CD14-positive monocyte (primary cell): ENCODE measurements at regions not wholly inside any gene's neighbourhood (a gene's known extent, or its start where the extent isn't known, plus 50 kb on each side); places are given as distances from the start of the nearest gene placed in this dataset.

ENCODE experiments used
- DNase-seq, 3 donors: peaks; one replicate each; pipeline ENCODE4 v3.0.0-alpha.2; 2011 to 2022
- H2AFZ ChIP-seq: 2 replicates; pipeline ENCODE4 v1.6.0; 2012; ENCODE audit warnings: mild to moderate bottlenecking, low read depth, low read length, inconsistent platforms; ENCODE audit not compliant: insufficient read depth, poor library complexity, severe bottlenecking
- H3K27ac ChIP-seq, 2 donors: 1 replicate in 1 of 2; 2 replicates in 1 of 2; pipeline ENCODE4 v1.5.1; 2012 to 2013; ENCODE audit warnings: low read length in 2 of 2, control low read depth in 1 of 2, inconsistent platforms in 1 of 2, low read depth in 1 of 2, mild to moderate bottlenecking in 1 of 2
- H3K27me3 ChIP-seq, 2 donors: one replicate each; pipeline versions ENCODE4 v1.6.0 to v1.6.1; 2011 to 2013; ENCODE audit warnings: low read length in 2 of 2; ENCODE audit not compliant: control insufficient read depth in 2 of 2, insufficient read depth in 2 of 2
- H3K36me3 ChIP-seq, 2 donors: replicated peaks in 1 of 2; 1 replicate in 1 of 2; 2 replicates in 1 of 2; pipeline versions ENCODE4 v1.5.1 to v1.6.1; 2012 to 2013; ENCODE audit warnings: low read length in 2 of 2, control low read depth in 1 of 2, inconsistent platforms in 1 of 2, mild to moderate bottlenecking in 1 of 2; ENCODE audit not compliant: insufficient read depth in 2 of 2, control insufficient read depth in 1 of 2
- H3K4me1 ChIP-seq, 2 donors: 1 replicate in 1 of 2; 2 replicates in 1 of 2; pipeline versions ENCODE4 v1.5.1 to v1.6.1; 2012 to 2013; ENCODE audit warnings: low read length in 2 of 2, control low read depth in 1 of 2, inconsistent platforms in 1 of 2, mild to moderate bottlenecking in 1 of 2, moderate library complexity in 1 of 2; ENCODE audit not compliant: insufficient read depth in 2 of 2, control insufficient read depth in 1 of 2
- H3K4me2 ChIP-seq: replicated peaks from 2 replicates; pipeline ENCODE3; 2012; ENCODE audit warnings: low read length, moderate library complexity, mild to moderate bottlenecking; ENCODE audit not compliant: poor library complexity, severe bottlenecking; ENCODE audit errors: extremely low read depth
- H3K4me3 ChIP-seq, 3 experiments: fragments of 200-600 bp in 1 of 3; sonication (generic) in 1 of 3; replicated peaks in 1 of 3; 1 replicate in 2 of 3; 2 replicates in 1 of 3; pipeline ENCODE4 v1.5.1; 2011 to 2013; ENCODE audit warnings: low read length in 3 of 3, mild to moderate bottlenecking in 3 of 3, control low read depth in 2 of 3, low read depth in 2 of 3, inconsistent platforms in 1 of 3, moderate library complexity in 1 of 3
- H3K79me2 ChIP-seq: 2 replicates; pipeline ENCODE4 v1.6.0; 2012; ENCODE audit warnings: mild to moderate bottlenecking, control low read depth, inconsistent platforms, low read length, moderate library complexity; ENCODE audit not compliant: insufficient read depth
- H3K9ac ChIP-seq: 2 replicates; pipeline ENCODE4 v1.6.0; 2017; ENCODE audit warnings: low read length, mild to moderate bottlenecking; ENCODE audit not compliant: insufficient read depth, poor library complexity, severe bottlenecking
- H3K9me3 ChIP-seq, 2 donors: replicated peaks in 1 of 2; 1 replicate in 1 of 2; 2 replicates in 1 of 2; pipeline versions ENCODE4 v1.5.1 to v1.6.1; 2012 to 2013; ENCODE audit warnings: low read length in 2 of 2, control low read depth in 1 of 2; ENCODE audit not compliant: control insufficient read depth in 1 of 2, insufficient read depth in 1 of 2
- H4K20me1 ChIP-seq: 2 replicates; pipeline ENCODE4 v1.6.0; 2012; ENCODE audit warnings: mild to moderate bottlenecking, low read length, control low read depth, moderate library complexity; ENCODE audit not compliant: insufficient read depth
- H3K27ac Mint-ChIP-seq, 7 donors: one replicate each; pipeline ENCODE4 v1.8.0; 2020; ENCODE audit warnings: mild to moderate bottlenecking in 7 of 7, mixed read lengths in 7 of 7, moderate library complexity in 6 of 7, inconsistent platforms in 2 of 7
- H3K27me3 Mint-ChIP-seq, 3 donors: one replicate each; pipeline ENCODE4 v1.8.0; 2021 to 2022; ENCODE audit warnings: low read depth in 3 of 3, mild to moderate bottlenecking in 3 of 3, mixed read lengths in 3 of 3, moderate library complexity in 3 of 3, inconsistent platforms in 1 of 3
- H3K36me3 Mint-ChIP-seq, 2 donors: one replicate each; pipeline ENCODE4 v1.8.0; 2020; ENCODE audit warnings: mixed read lengths in 2 of 2, inconsistent platforms in 1 of 2, mild to moderate bottlenecking in 1 of 2
- H3K4me1 Mint-ChIP-seq: one replicate; pipeline ENCODE4 v1.8.0; 2020; ENCODE audit warnings: mild to moderate bottlenecking, mixed read lengths
- H3K4me3 Mint-ChIP-seq, 2 donors: one replicate each; pipeline ENCODE4 v1.8.0; 2020; ENCODE audit warnings: mild to moderate bottlenecking in 2 of 2, mixed read lengths in 2 of 2, moderate library complexity in 1 of 2
- H3K9me3 Mint-ChIP-seq, 7 donors: one replicate each; pipeline ENCODE4 v1.8.0; 2020 to 2022; ENCODE audit warnings: mixed read lengths in 7 of 7, mild to moderate bottlenecking in 6 of 7, moderate library complexity in 6 of 7, inconsistent platforms in 2 of 7
- WGBS: methylation state at CpG from one replicate; pipeline ENCODE4 v1.1.5; 2013; ENCODE audit warnings: missing lambda C conversion rate; ENCODE audit not compliant: insufficient coverage; 5-methylcytosine and 5-hydroxymethylcytosine counted together
- intact Hi-C, 2 donors: fragments of 100-400 bp; cut with micrococcal nuclease; formaldehyde crosslinking; loops; one replicate each; pipeline versions ENCODE4 v1.15.0 to v1.15.1; 2023
- TF ChIP-seq, protein P1 (sequence below): fragments of 200-600 bp; IDR thresholded peaks from one replicate; pipeline ENCODE4 v1.8.0; 2022; ENCODE audit warnings: antibody characterized with exemption, mild to moderate bottlenecking

DNA sequence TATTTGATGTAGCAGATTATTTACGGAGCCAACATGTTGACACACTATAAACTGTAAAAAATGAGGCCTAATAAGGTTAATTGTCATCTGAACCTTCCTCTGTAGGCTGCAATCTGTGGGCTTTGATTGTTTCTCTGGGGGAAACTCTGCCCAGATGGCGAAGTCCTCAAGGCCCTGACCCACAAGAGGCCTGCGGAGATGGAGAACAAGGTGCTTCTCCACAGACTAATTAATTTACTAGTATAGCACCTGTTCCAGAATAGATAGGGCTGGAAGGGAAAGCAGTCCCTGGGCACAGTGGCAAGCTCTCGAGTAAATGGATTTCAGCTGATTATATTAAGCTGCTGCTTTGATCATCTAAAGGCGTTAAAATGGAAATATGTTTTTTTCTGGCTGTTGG lies 338.8 kb upstream of the DNAJC19 start:
- peaks cover 0 to 3% (median 0%) of the 10 kb centered on the region in 3 donors for H3K27me3 Mint-ChIP-seq
- no peaks in the 10 kb centered on the region for H3K4me1 ChIP-seq
- no CpG with 5 or more reads among the region's 5 CpGs for WGBS
- no peaks in the 10 kb centered on the region for H3K36me3 Mint-ChIP-seq
- no peaks in the 10 kb centered on the region for H4K20me1 ChIP-seq
- H3K4me3 ChIP-seq = no peak overlapping the region
- no peaks in the 10 kb centered on the region for H3K27me3 ChIP-seq
- no peak overlapping the region for H3K4me3 Mint-ChIP-seq
- H3K79me2 ChIP-seq = no peaks in the 10 kb centered on the region
- intact Hi-C loops = no loop called here
- H2AFZ ChIP-seq = no peak overlapping the region
- no peaks in the 10 kb centered on the region for H3K36me3 ChIP-seq
- no peak overlapping the region for H3K9ac ChIP-seq
- no peak for DNase-seq
- TF ChIP-seq, protein P1, sequence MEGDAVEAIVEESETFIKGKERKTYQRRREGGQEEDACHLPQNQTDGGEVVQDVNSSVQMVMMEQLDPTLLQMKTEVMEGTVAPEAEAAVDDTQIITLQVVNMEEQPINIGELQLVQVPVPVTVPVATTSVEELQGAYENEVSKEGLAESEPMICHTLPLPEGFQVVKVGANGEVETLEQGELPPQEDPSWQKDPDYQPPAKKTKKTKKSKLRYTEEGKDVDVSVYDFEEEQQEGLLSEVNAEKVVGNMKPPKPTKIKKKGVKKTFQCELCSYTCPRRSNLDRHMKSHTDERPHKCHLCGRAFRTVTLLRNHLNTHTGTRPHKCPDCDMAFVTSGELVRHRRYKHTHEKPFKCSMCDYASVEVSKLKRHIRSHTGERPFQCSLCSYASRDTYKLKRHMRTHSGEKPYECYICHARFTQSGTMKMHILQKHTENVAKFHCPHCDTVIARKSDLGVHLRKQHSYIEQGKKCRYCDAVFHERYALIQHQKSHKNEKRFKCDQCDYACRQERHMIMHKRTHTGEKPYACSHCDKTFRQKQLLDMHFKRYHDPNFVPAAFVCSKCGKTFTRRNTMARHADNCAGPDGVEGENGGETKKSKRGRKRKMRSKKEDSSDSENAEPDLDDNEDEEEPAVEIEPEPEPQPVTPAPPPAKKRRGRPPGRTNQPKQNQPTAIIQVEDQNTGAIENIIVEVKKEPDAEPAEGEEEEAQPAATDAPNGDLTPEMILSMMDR = no peak
- no peaks in the 10 kb centered on the region for H3K9me3 ChIP-seq
- H3K9me3 Mint-ChIP-seq = no peaks in the 10 kb centered on the region
- no peaks in the 10 kb centered on the region for H3K4me1 Mint-ChIP-seq
- no peak overlapping the region for H3K27ac ChIP-seq
- no peak overlapping the region for H3K27ac Mint-ChIP-seq
- no peak overlapping the region for H3K4me2 ChIP-seq

DNA sequence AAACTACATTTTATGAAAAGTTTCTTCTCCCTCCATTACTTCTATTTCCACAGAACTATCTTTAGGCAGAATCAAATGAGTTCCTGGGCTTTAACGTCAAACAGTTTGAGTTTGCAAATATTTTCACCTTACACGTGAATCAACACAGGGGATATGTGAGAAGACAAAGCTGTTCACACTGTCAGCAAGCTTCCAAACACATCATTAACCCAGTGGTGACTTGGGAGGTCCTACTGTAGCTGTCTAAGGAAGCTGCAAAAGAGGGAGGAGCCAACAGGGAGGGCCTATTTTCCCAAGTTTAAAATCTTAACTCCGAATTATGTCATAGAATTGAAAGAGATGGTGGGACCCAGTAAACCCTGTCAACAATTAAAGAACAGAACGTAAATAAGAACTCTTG lies 337.8 kb upstream of the DNAJC19 start:
- 100% methylated on average over 1 of the region's 4 CpGs for WGBS
- Histone ChIP-seq H4K20me1 (no peaks in the 10 kb centered on the region), H3K9me3 (no peaks in the 10 kb centered on the region), H3K27me3 (no peaks in the 10 kb centered on the region), H2AFZ (no peak overlapping the region), H3K4me1 (no peaks in the 10 kb centered on the region), H3K9ac (no peak overlapping the region), H3K79me2 (no peaks in the 10 kb centered on the region), H3K4me3 (no peak overlapping the region), H3K36me3 (no peaks in the 10 kb centered on the region), H3K4me2 (no peak overlapping the region), H3K27ac (no peak overlapping the region)
- Mint-ChIP-seq H3K27me3 (peaks cover 0 to 3% (median 2%) of the 10 kb centered on the region in 3 donors), H3K36me3 (no peaks in the 10 kb centered on the region), H3K4me1 (no peaks in the 10 kb centered on the region), H3K27ac (no peak overlapping the region), H3K4me3 (no peak overlapping the region), H3K9me3 (peaks cover 0 to 2% (median 0%) of the 10 kb centered on the region in 7 donors)
- TF ChIP-seq, protein P1 = no peak
- DNase-seq = no peak
- intact Hi-C loops = no loop called here
